HFFc6 (cell line): ENCODE measurements at regions not wholly inside any gene's neighbourhood (a gene's known extent, or its start where the extent isn't known, plus 50 kb on each side); places are given as distances from the start of the nearest gene placed in this dataset.

Source experiments
- DNase-seq: peaks from one replicate; pipeline ENCODE4 v3.0.0-alpha.2; 2018
- H3K27ac Mint-ChIP-seq: 2 replicates; pipeline ENCODE4 v1.8.0; 2020; ENCODE audit warnings: mild to moderate bottlenecking, mixed read lengths
- H3K27me3 Mint-ChIP-seq: 2 replicates; pipeline ENCODE4 v1.8.0; 2021; ENCODE audit warnings: mild to moderate bottlenecking, moderate library complexity, mixed read lengths; ENCODE audit not compliant: insufficient read depth
- H3K36me3 Mint-ChIP-seq: 2 replicates; pipeline ENCODE4 v1.8.0; 2021; ENCODE audit warnings: low read depth, mixed read lengths
- H3K4me1 Mint-ChIP-seq: 2 replicates; pipeline ENCODE4 v1.8.0; 2020; ENCODE audit warnings: low read depth, mixed read lengths
- H3K4me3 Mint-ChIP-seq: 2 replicates; pipeline ENCODE4 v1.8.0; 2020; ENCODE audit warnings: mild to moderate bottlenecking, moderate library complexity, mixed read lengths
- H3K9me3 Mint-ChIP-seq: 2 replicates; pipeline ENCODE4 v1.8.0; 2020; ENCODE audit warnings: mild to moderate bottlenecking, mixed read lengths
- CTCF ChIP-seq: fragments of 200-600 bp; sonication (generic); IDR thresholded peaks from 2 replicates; pipeline ENCODE4 v1.5.0; 2021; ENCODE audit warnings: antibody characterized with exemption, mild to moderate bottlenecking

GRCh38 chr21:27129215-27129614, 162.3 kb upstream of the ADAMTS5 start:
- no peaks in the 10 kb centered on the region for H3K36me3 Mint-ChIP-seq
- H3K27ac Mint-ChIP-seq = no peak overlapping the region
- H3K4me3 Mint-ChIP-seq = no peak overlapping the region
- H3K27me3 Mint-ChIP-seq = peaks cover 3% of the 10 kb centered on the region; the same call in 1 of the 2 replicates
- H3K9me3 Mint-ChIP-seq = no peaks in the 10 kb centered on the region
- no peaks in the 10 kb centered on the region; the same call in 1 of the 2 replicates for H3K4me1 Mint-ChIP-seq
- no peak for TF ChIP-seq CTCF
- no peak for DNase-seq

GRCh38 chr21:27126140-27126539, 159.3 kb upstream of the ADAMTS5 start:
- Mint-ChIP-seq H3K4me3 (no peak overlapping the region), H3K27ac (no peak overlapping the region), H3K4me1 (no peaks in the 10 kb centered on the region), H3K9me3 (no peaks in the 10 kb centered on the region; the same call in 1 of the 2 replicates), H3K36me3 (no peaks in the 10 kb centered on the region), H3K27me3 (peaks cover 3% of the 10 kb centered on the region; the same call in 1 of the 2 replicates)
- no peak for TF ChIP-seq CTCF
- no peak for DNase-seq

- H3K9me3 Mint-ChIP-seq = no peaks in the 10 kb centered on the region; the same call in 1 of the 2 replicates
- H3K27ac Mint-ChIP-seq = no peak overlapping the region
- TF ChIP-seq CTCF = no peak
- no peak for DNase-seq
- peaks cover 5% of the 10 kb centered on the region; the same call in 1 of the 2 replicates for H3K27me3 Mint-ChIP-seq
- H3K4me1 Mint-ChIP-seq = no peaks in the 10 kb centered on the region
- no peaks in the 10 kb centered on the region for H3K36me3 Mint-ChIP-seq
- no peak overlapping the region for H3K4me3 Mint-ChIP-seq
Measured at GRCh38 chr21:27122686-27123085, 155.8 kb upstream of the ADAMTS5 start.

- no peak for TF ChIP-seq CTCF
- no peak overlapping the region for H3K4me3 Mint-ChIP-seq
- H3K4me1 Mint-ChIP-seq = peaks cover 5% of the 10 kb centered on the region; the same call in 1 of the 2 replicates
- DNase-seq = no peak
- no peaks in the 10 kb centered on the region for H3K27me3 Mint-ChIP-seq
- H3K36me3 Mint-ChIP-seq = no peaks in the 10 kb centered on the region
- H3K9me3 Mint-ChIP-seq = no peaks in the 10 kb centered on the region
- H3K27ac Mint-ChIP-seq = no peak overlapping the region
Measured at GRCh38 chr21:27114111-27114510, 147.2 kb upstream of the ADAMTS5 start.

- Mint-ChIP-seq H3K4me3 (no peak overlapping the region), H3K27ac (no peak overlapping the region), H3K27me3 (no peaks in the 10 kb centered on the region), H3K9me3 (no peaks in the 10 kb centered on the region), H3K36me3 (no peaks in the 10 kb centered on the region), H3K4me1 (peaks cover 17% of the 10 kb centered on the region; the same call in 1 of the 2 replicates)
- no peak for TF ChIP-seq CTCF
- no peak for DNase-seq
Measured at GRCh38 chr21:27112186-27112585, 145.3 kb upstream of the ADAMTS5 start.

- Mint-ChIP-seq H3K9me3 (no peaks in the 10 kb centered on the region), H3K36me3 (no peaks in the 10 kb centered on the region), H3K27ac (no peak overlapping the region), H3K27me3 (no peaks in the 10 kb centered on the region), H3K4me3 (no peak overlapping the region), H3K4me1 (peaks cover 20% of the 10 kb centered on the region; the same call in 1 of the 2 replicates)
- DNase-seq = no peak
- no peak for TF ChIP-seq CTCF
Measured at GRCh38 chr21:27110956-27111355, 144.1 kb upstream of the ADAMTS5 start.
